Coronary artery (tissue), 2 donors: ENCODE measurements at regions not wholly inside any gene's neighbourhood (a gene's known extent, or its start where the extent isn't known, plus 50 kb on each side); places are given as distances from the start of the nearest gene placed in this dataset.
"Not testable (repeated sequence)": the region's sequence is repeated elsewhere in the genome, so short reads cannot be mapped to it uniquely, and the experiment has no call there.

Source experiments
- DNase-seq: peaks from one replicate; pipeline ENCODE4 v3.0.0-alpha.2; 2017; ENCODE audit warnings: low spot score
- H3K27ac ChIP-seq, 2 donors: fragments of 200-600 bp; sonication (generic); one replicate each; pipeline ENCODE4 v1.5.1; 2016 to 2019
- H3K4me3 ChIP-seq: fragments of 200-600 bp; sonication (generic); 2 replicates; pipeline ENCODE4 v1.5.1; 2016; ENCODE audit warnings: mild to moderate bottlenecking, moderate library complexity
- TF ChIP-seq, protein P1 (sequence below): fragments of 200-600 bp; sonication (generic); IDR thresholded peaks from one replicate; pipeline ENCODE4 v1.5.1; 2019; ENCODE audit warnings: antibody characterized with exemption

GRCh38 chr13:24619282-24619681 is 60.9 kb upstream of the ATP12A start:
- TF ChIP-seq, protein P1, sequence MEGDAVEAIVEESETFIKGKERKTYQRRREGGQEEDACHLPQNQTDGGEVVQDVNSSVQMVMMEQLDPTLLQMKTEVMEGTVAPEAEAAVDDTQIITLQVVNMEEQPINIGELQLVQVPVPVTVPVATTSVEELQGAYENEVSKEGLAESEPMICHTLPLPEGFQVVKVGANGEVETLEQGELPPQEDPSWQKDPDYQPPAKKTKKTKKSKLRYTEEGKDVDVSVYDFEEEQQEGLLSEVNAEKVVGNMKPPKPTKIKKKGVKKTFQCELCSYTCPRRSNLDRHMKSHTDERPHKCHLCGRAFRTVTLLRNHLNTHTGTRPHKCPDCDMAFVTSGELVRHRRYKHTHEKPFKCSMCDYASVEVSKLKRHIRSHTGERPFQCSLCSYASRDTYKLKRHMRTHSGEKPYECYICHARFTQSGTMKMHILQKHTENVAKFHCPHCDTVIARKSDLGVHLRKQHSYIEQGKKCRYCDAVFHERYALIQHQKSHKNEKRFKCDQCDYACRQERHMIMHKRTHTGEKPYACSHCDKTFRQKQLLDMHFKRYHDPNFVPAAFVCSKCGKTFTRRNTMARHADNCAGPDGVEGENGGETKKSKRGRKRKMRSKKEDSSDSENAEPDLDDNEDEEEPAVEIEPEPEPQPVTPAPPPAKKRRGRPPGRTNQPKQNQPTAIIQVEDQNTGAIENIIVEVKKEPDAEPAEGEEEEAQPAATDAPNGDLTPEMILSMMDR = no peak
- no peak overlapping the region for H3K4me3 ChIP-seq
- no peak overlapping the region for H3K27ac ChIP-seq
- no peak for DNase-seq

GRCh38 chr13:24622481-24623148 is 57.6 kb upstream of the ATP12A start:
- not testable (repeated sequence) for DNase-seq, H3K27ac ChIP-seq, H3K4me3 ChIP-seq

GRCh38 chr13:24623149-24623665 is 57.0 kb upstream of the ATP12A start:
- Histone ChIP-seq H3K4me3 (no peak overlapping the region), H3K27ac (no peak overlapping the region)
- no peak for DNase-seq
- TF ChIP-seq, protein P1 = no peak

GRCh38 chr13:24624363-24624762 is 55.8 kb upstream of the ATP12A start:
- no peak overlapping the region for H3K27ac ChIP-seq

GRCh38 chr13:24624801-24625231 is 55.4 kb upstream of the ATP12A start:
- Histone ChIP-seq H3K27ac (no peak overlapping the region), H3K4me3 (no peak overlapping the region)
- TF ChIP-seq, protein P1 = no peak
- DNase-seq = no peak

More at GRCh38 chr13:24624363-24624762, 55.8 kb upstream of the ATP12A start:
- DNase-seq = no peak
- H3K4me3 ChIP-seq = no peak overlapping the region
- TF ChIP-seq, protein P1 = no peak

- Histone ChIP-seq H3K27ac (no peak overlapping the region), H3K4me3 (no peak overlapping the region)
- no peak for DNase-seq
- TF ChIP-seq, protein P1 = no peak
Measured at GRCh38 chr13:24625331-24625731, 54.9 kb upstream of the ATP12A start.

GRCh38 chr13:24625870-24626849 is 54.0 kb upstream of the ATP12A start:
- no peak for DNase-seq

More at GRCh38 chr13:24625870-24626849, 54.0 kb upstream of the ATP12A start:
- H3K27ac ChIP-seq = no peak overlapping the region
- TF ChIP-seq, protein P1 = no peak
- no peak overlapping the region for H3K4me3 ChIP-seq
